ENCODE measurements at regions not wholly inside any gene's neighbourhood (a gene's known extent, or its start where the extent isn't known, plus 50 kb on each side); places are given as distances from the start of the nearest gene placed in this dataset.

DNA sequence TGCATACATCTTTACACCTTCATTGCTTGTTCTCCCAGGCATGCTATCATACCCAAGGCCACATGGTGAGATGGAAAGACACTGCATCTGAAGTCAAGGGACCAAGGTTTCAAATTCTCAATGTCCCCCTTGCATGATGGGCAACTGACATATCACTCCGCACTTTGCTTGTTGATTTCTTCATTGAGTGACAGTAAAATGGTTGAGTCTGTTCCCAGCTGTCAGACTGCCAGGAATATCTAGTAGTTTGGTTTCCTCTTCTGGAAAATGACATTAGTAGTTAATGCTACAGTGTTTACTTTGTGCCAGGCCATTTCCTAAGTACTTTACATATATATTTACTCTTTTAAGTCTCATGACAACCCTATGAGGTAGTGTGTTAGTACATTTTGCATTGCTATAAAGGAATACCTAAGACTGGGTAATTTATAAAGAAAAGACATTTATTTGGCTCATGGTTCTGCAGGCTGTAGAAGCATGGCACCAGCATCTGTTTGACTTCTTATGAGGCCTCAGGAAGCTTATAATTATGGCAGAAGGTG lies 114.4 kb downstream of the PCSK1 start:
- no peak for TF ChIP-seq CTCF (IDR thresholded peaks at IDR 0.05)
- TF ChIP-seq POLR2A (IDR thresholded peaks at IDR 0.05), result no peak
